ENCODE measurements at regions not wholly inside any gene's neighbourhood (a gene's known extent, or its start where the extent isn't known, plus 50 kb on each side); places are given as distances from the start of the nearest gene placed in this dataset.

DNA sequence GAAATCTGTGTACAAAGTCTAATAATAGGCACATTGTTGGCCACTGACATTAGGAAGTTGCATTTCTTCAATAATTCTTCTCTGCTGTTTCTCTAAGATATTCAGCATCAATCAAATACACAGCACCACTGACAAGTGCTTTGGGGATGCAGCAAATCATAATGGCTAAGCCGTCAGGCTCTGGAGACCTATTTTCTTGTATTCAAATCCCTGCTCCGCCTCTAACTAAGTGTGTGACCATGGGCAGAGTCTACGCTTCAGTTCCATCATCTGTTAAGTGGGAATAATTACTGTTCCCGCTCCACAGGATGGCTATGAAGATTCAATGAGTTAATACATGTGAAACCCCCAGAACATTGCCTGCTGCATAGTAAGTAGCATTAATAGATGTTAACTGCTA is 176.9 kb downstream of the ADGRL4 start:
- POLR2A ChIA-PET, result no interaction called here

DNA sequence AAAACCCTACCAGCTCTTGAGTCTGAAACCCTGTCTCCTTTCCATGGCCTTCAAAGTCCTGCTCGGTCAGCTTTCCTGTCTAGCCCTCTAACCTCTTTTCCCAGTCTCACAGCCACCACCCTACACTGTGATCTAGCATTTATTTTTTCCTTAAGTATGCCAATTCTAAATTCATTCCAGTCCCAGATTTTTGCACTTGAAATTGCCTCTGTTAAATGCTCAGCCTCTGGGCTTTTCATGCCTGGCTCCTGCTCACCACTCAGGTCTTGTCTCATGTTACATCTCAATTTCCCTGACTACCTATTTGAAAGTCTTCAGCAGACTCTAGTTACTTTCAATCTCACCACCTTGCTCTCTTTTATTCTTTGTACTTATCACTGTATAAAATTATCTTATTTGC is 176.2 kb downstream of the ADGRL4 start:
- WGBS (ENCODE audit: insufficient coverage), result 89% methylated on average over 1 of the region's 1 CpG
- H3K4me1 ChIP-seq (ENCODE audit: control extremely low read depth in 1 of 4, control insufficient read depth in 4 of 4, insufficient read depth in 4 of 4, low read length in 3 of 4), result peaks cover 0 to 8% (median 1%) of the 10 kb centered on the region in 4 experiments
- H3K36me3 ChIP-seq (ENCODE audit: control insufficient read depth in 4 of 4, insufficient read depth in 4 of 4, low read length in 3 of 4), result no peaks in the 10 kb centered on the region
- no peaks in the 10 kb centered on the region for H3K9me3 ChIP-seq (ENCODE audit: control extremely low read depth in 1 of 5, control insufficient read depth in 4 of 5, insufficient read depth in 2 of 5, low read depth in 1 of 5, low read length in 4 of 5)
- POLR2A ChIA-PET, result no interaction called here
- no peaks in the 10 kb centered on the region for H3K27me3 ChIP-seq (replicated peaks in 2 of 5; ENCODE audit: control insufficient read depth in 4 of 5, insufficient read depth in 5 of 5, low read length in 4 of 5)
- CTCF ChIA-PET, result no interaction called here
- no peak overlapping the region for H3K4me3 ChIP-seq (ENCODE audit: control insufficient read depth in 1 of 7, extremely low read depth in 1 of 7, insufficient read depth in 4 of 7, low read depth in 2 of 7, low read length in 6 of 7)
- H3K27ac ChIP-seq (ENCODE audit: insufficient read depth in 1 of 2, low read depth in 1 of 2, low read length in 2 of 2, poor library complexity in 1 of 2, severe bottlenecking in 2 of 2), result no peak overlapping the region
- no peak for DNase-seq

More for the DNA sequence above, 176.9 kb downstream of the ADGRL4 start:
- 97% methylated on average over 4 of the region's 4 CpGs for WGBS (ENCODE audit: insufficient coverage)
- Histone ChIP-seq H3K9me3 (ENCODE audit: control extremely low read depth in 1 of 5, control insufficient read depth in 4 of 5, insufficient read depth in 2 of 5, low read depth in 1 of 5, low read length in 4 of 5) (no peaks in the 10 kb centered on the region), H3K4me3 (ENCODE audit: control insufficient read depth in 1 of 7, extremely low read depth in 1 of 7, insufficient read depth in 4 of 7, low read depth in 2 of 7, low read length in 6 of 7) (no peak overlapping the region), H3K36me3 (ENCODE audit: control insufficient read depth in 4 of 4, insufficient read depth in 4 of 4, low read length in 3 of 4) (no peaks in the 10 kb centered on the region), H3K27me3 (replicated peaks in 2 of 5; ENCODE audit: control insufficient read depth in 4 of 5, insufficient read depth in 5 of 5, low read length in 4 of 5) (no peaks in the 10 kb centered on the region), H3K4me1 (ENCODE audit: control extremely low read depth in 1 of 4, control insufficient read depth in 4 of 4, insufficient read depth in 4 of 4, low read length in 3 of 4) (peaks cover 0 to 8% (median 1%) of the 10 kb centered on the region in 4 experiments), H3K27ac (ENCODE audit: insufficient read depth in 1 of 2, low read depth in 1 of 2, low read length in 2 of 2, poor library complexity in 1 of 2, severe bottlenecking in 2 of 2) (no peak overlapping the region)
- CTCF ChIA-PET, result no interaction called here
- no peak for DNase-seq

DNA sequence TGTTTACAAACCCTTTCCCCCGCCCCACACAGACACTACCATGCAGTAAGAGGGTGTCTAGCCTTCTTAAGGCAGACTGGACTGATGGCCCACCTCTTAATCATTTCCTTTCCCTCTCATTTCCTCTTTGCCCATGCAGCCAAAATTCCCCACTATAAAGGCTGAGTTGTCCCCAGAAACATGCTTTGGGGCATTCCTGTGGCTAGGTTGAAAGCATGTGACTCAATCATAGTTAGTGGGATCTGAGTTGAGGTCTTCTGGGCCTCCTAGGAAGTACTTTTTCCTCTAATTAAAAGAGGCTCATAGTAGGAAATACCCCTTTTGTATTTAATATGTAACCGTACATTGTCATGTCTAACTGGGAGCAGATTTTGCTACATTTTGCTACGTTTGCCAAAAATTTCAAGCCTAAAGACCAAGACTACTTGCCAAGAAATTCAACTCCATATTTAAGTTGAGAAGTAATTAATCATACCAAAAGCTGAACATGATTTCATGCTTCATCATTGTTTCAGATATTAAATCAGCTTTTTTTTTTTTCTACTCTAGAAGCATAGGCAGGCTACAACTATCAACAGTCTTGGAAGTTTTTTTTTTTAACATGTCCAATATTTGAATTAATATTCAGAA is 174.7 kb downstream of the ADGRL4 start:
- no peaks in the 10 kb centered on the region for H3K27me3 ChIP-seq (replicated peaks in 2 of 5; ENCODE audit: control insufficient read depth in 4 of 5, insufficient read depth in 5 of 5, low read length in 4 of 5)
- CTCF ChIA-PET, result no interaction called here
- H3K9me3 ChIP-seq (ENCODE audit: control extremely low read depth in 1 of 5, control insufficient read depth in 4 of 5, insufficient read depth in 2 of 5, low read depth in 1 of 5, low read length in 4 of 5), result no peaks in the 10 kb centered on the region
- peaks cover 0 to 9% (median 1%) of the 10 kb centered on the region in 4 experiments for H3K4me1 ChIP-seq (ENCODE audit: control extremely low read depth in 1 of 4, control insufficient read depth in 4 of 4, insufficient read depth in 4 of 4, low read length in 3 of 4)
- H3K4me3 ChIP-seq (ENCODE audit: control insufficient read depth in 1 of 7, extremely low read depth in 1 of 7, insufficient read depth in 4 of 7, low read depth in 2 of 7, low read length in 6 of 7), result no peak overlapping the region
- H3K27ac ChIP-seq (ENCODE audit: insufficient read depth in 1 of 2, low read depth in 1 of 2, low read length in 2 of 2, poor library complexity in 1 of 2, severe bottlenecking in 2 of 2), result no peak overlapping the region
- POLR2A ChIA-PET, result no interaction called here
- DNase-seq, result no peak
- WGBS (ENCODE audit: insufficient coverage), result 100% methylated on average over 2 of the region's 3 CpGs
- H3K36me3 ChIP-seq (ENCODE audit: control insufficient read depth in 4 of 4, insufficient read depth in 4 of 4, low read length in 3 of 4), result no peaks in the 10 kb centered on the region

DNA sequence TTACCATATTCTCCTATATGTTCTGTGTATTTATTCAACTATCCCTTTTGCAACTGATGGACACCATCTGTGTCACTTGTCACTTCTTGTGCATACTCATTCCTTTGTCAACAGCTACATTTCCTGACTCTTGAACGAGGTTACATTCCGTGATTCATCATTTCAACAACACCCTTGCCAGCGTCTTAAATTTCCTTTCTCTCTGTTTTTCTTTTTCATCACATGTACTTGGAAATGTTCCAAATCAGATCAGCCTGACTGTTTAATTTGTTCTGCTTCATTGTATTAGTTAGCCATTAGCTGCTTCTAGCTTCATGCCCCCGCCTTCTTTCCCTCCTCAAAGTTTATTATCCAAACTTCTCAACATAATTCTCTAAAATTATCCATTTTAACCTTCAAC is 173.0 kb downstream of the ADGRL4 start:
- POLR2A ChIA-PET, result no interaction called here

DNA sequence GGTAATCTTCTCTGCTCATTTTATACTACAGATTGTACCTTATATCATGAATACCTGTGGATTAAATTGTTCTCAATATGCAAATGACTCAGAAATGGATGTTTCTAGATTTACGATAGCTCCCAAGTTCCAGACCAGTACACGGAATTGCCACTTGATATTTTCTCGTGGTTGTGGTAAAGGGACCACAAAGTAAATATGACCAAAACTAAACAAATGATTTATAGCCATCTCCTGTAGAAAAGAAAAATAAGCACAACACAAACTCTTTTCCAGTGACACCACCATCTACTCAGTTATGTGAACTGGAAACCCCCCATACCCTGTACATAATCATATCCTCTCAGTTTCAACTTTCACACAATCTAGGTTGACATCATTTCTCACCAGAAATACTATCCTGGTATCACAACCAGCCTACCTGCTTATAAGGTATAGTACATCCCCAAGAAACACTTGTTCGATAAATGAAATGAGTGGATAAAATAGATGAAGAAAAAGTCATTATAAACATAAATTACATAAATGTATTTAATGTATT is 172.3 kb downstream of the ADGRL4 start:
- DNase-seq, result peak in 2 of 3 donors; percentile 36 to 43
- no peaks in the 10 kb centered on the region for H3K9me3 ChIP-seq (ENCODE audit: control extremely low read depth in 1 of 5, control insufficient read depth in 4 of 5, insufficient read depth in 2 of 5, low read depth in 1 of 5, low read length in 4 of 5)
- no peaks in the 10 kb centered on the region for H3K36me3 ChIP-seq (ENCODE audit: control insufficient read depth in 4 of 4, insufficient read depth in 4 of 4, low read length in 3 of 4)
- peaks cover 0 to 12% (median 1%) of the 10 kb centered on the region in 4 experiments for H3K4me1 ChIP-seq (ENCODE audit: control extremely low read depth in 1 of 4, control insufficient read depth in 4 of 4, insufficient read depth in 4 of 4, low read length in 3 of 4)
- no peak overlapping the region for H3K27ac ChIP-seq (ENCODE audit: insufficient read depth in 1 of 2, low read depth in 1 of 2, low read length in 2 of 2, poor library complexity in 1 of 2, severe bottlenecking in 2 of 2)
- 30% methylated on average over 2 of the region's 4 CpGs for WGBS (ENCODE audit: insufficient coverage)
- H3K27me3 ChIP-seq (replicated peaks in 2 of 5; ENCODE audit: control insufficient read depth in 4 of 5, insufficient read depth in 5 of 5, low read length in 4 of 5), result no peaks in the 10 kb centered on the region
- no peak overlapping the region for H3K4me3 ChIP-seq (ENCODE audit: control insufficient read depth in 1 of 7, extremely low read depth in 1 of 7, insufficient read depth in 4 of 7, low read depth in 2 of 7, low read length in 6 of 7)
- POLR2A ChIA-PET, result no interaction called here
- CTCF ChIA-PET, result interaction anchor here (1.4 kb wide), 1 partner anchor 9 kb away, joined by 3 read pairs; no protein-coding TSS in a partner anchor

More for the DNA sequence above, 173.0 kb downstream of the ADGRL4 start:
- Histone ChIP-seq H3K36me3 (ENCODE audit: control insufficient read depth in 4 of 4, insufficient read depth in 4 of 4, low read length in 3 of 4) (no peaks in the 10 kb centered on the region), H3K9me3 (ENCODE audit: control extremely low read depth in 1 of 5, control insufficient read depth in 4 of 5, insufficient read depth in 2 of 5, low read depth in 1 of 5, low read length in 4 of 5) (no peaks in the 10 kb centered on the region), H3K27ac (ENCODE audit: insufficient read depth in 1 of 2, low read depth in 1 of 2, low read length in 2 of 2, poor library complexity in 1 of 2, severe bottlenecking in 2 of 2) (no peak overlapping the region), H3K4me1 (ENCODE audit: control extremely low read depth in 1 of 4, control insufficient read depth in 4 of 4, insufficient read depth in 4 of 4, low read length in 3 of 4) (peaks cover 0 to 12% (median 1%) of the 10 kb centered on the region in 4 experiments), H3K27me3 (replicated peaks in 2 of 5; ENCODE audit: control insufficient read depth in 4 of 5, insufficient read depth in 5 of 5, low read length in 4 of 5) (no peaks in the 10 kb centered on the region), H3K4me3 (ENCODE audit: control insufficient read depth in 1 of 7, extremely low read depth in 1 of 7, insufficient read depth in 4 of 7, low read depth in 2 of 7, low read length in 6 of 7) (no peak overlapping the region)
- CTCF ChIA-PET, result interaction anchor here (1.4 kb wide), 1 partner anchor 10 kb away, joined by 3 read pairs; no protein-coding TSS in a partner anchor
- 25% methylated on average over 4 of the region's 4 CpGs for WGBS (ENCODE audit: insufficient coverage)
- DNase-seq, result peak; percentile 14 to 73 (median 63)

DNA sequence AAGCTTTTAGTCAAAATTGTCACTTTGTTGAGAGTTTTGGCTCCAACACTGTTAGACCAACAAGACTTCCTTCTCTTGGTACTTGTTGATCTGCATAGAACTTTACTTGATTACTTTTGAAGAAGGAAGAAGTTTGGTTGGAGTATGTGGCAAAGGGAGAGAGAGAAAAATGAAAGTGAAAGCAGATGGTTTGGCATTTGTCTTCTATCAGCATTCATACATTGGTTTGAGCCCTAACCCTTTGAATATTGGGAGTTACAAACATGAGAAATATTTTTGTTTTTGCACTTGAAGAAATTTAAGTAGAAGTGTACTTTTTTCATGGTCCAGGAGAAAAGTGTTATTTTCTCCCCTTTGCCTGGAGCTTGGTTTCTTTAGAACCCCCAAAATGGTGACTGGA is 169.8 kb downstream of the ADGRL4 start:
- ChIA-PET POLR2A (no interaction called here), CTCF (no interaction called here)
- H3K4me3 ChIP-seq (ENCODE audit: control insufficient read depth in 1 of 7, extremely low read depth in 1 of 7, insufficient read depth in 4 of 7, low read depth in 2 of 7, low read length in 6 of 7), result peak overlapping the region in 2 of 7 experiments; percentile 40 to 49

DNA sequence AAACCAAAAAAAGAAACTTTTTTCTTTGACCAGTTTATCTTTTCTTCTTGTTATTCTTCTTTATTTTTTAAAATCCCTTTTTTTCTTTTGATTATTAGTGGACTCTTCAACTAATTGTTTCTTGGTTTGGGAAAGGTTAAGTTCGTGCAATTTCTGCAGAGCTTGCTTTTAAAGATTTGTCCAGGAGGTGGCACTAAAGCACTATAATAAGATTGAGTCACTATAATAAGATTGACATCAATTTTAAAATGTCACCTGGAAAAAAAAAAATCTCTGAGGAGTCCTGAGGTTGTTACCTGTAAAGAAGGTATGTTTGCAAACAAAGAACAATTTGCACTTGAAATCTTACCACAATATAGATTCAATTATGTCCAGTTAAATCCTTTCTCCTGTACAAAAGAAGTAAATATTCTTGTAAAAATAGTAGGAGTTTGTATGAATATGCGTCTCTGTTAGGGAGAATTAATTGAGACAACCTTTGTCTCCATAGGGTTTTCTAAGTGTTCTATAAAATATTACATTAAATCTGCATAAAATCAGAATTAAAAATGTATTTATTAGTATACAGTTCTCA is 166.7 kb downstream of the ADGRL4 start:
- no peak overlapping the region for H3K4me3 ChIP-seq (ENCODE audit: control insufficient read depth in 1 of 7, extremely low read depth in 1 of 7, insufficient read depth in 4 of 7, low read depth in 2 of 7, low read length in 6 of 7)
- POLR2A ChIA-PET, result no interaction called here
- DNase-seq, result peak; percentile 39 to 67 (median 55)
- no peaks in the 10 kb centered on the region for H3K36me3 ChIP-seq (ENCODE audit: control insufficient read depth in 4 of 4, insufficient read depth in 4 of 4, low read length in 3 of 4)
- CTCF ChIA-PET, result interaction anchor here (0.9 to 2.9 kb wide), 9 partner anchors 11 to 513 kb away, joined by 3 to 20 read pairs (median 4); no protein-coding TSS in a partner anchor
- WGBS (ENCODE audit: insufficient coverage), result no CpG with 5 or more reads among the region's 2 CpGs
- H3K27me3 ChIP-seq (replicated peaks in 2 of 5; ENCODE audit: control insufficient read depth in 4 of 5, insufficient read depth in 5 of 5, low read length in 4 of 5), result no peaks in the 10 kb centered on the region
- H3K4me1 ChIP-seq (ENCODE audit: control extremely low read depth in 1 of 4, control insufficient read depth in 4 of 4, insufficient read depth in 4 of 4, low read length in 3 of 4), result peaks cover 0 to 11% (median 0%) of the 10 kb centered on the region in 4 experiments
- H3K27ac ChIP-seq (ENCODE audit: insufficient read depth in 1 of 2, low read depth in 1 of 2, low read length in 2 of 2, poor library complexity in 1 of 2, severe bottlenecking in 2 of 2), result no peak overlapping the region
- H3K9me3 ChIP-seq (ENCODE audit: control extremely low read depth in 1 of 5, control insufficient read depth in 4 of 5, insufficient read depth in 2 of 5, low read depth in 1 of 5, low read length in 4 of 5), result no peaks in the 10 kb centered on the region

More for the DNA sequence above, 169.8 kb downstream of the ADGRL4 start:
- Histone ChIP-seq H3K36me3 (ENCODE audit: control insufficient read depth in 4 of 4, insufficient read depth in 4 of 4, low read length in 3 of 4) (no peaks in the 10 kb centered on the region), H3K27me3 (replicated peaks in 2 of 5; ENCODE audit: control insufficient read depth in 4 of 5, insufficient read depth in 5 of 5, low read length in 4 of 5) (no peaks in the 10 kb centered on the region), H3K9me3 (ENCODE audit: control extremely low read depth in 1 of 5, control insufficient read depth in 4 of 5, insufficient read depth in 2 of 5, low read depth in 1 of 5, low read length in 4 of 5) (no peaks in the 10 kb centered on the region), H3K27ac (ENCODE audit: insufficient read depth in 1 of 2, low read depth in 1 of 2, low read length in 2 of 2, poor library complexity in 1 of 2, severe bottlenecking in 2 of 2) (no peak overlapping the region), H3K4me1 (ENCODE audit: control extremely low read depth in 1 of 4, control insufficient read depth in 4 of 4, insufficient read depth in 4 of 4, low read length in 3 of 4) (peaks cover 0 to 18% (median 1%) of the 10 kb centered on the region in 4 experiments)
- peak; percentile 40 to 77 (median 75) for DNase-seq

Measured in common myeloid progenitor, CD34-positive (primary cell).